ENCODE measurements at regions not wholly inside any gene's neighbourhood (a gene's known extent, or its start where the extent isn't known, plus 50 kb on each side); places are given as distances from the start of the nearest gene placed in this dataset.

DNA sequence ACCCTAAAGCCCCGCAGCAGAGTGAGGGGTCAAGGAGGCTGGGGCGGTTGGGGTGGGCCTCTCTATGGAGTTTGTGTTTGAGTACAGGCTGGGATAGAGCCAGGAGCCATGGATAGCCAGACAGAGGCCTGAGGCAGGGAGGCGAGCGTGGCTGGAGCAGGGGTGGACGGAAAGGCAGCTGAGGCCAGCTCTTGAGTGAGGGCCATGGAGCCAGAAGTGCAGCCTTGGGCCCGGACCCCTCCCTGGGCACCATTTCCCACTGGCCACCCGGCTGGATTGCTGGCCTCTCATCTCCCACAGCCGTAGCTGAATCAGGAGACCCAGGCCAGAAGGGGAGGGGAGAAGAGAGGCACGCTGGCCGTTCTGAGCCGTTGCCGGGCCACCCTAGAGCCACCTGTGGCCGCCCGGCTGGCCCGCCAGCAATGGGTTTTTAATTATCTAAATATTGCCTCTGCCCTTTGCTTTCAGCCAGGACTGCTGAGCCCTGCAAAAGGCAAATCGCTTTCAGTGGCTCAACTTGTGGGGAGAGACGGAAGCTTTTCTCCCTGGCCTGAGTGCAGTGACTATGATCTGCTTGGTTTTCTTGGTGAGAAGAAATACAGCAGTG, 75.2 kb upstream of the GSE1 start:
- ChIA-PET POLR2A (interaction anchor here (0.6 kb wide), 1 partner anchor 183 kb away, joined by 4 read pairs; no protein-coding TSS in a partner anchor), CTCF (no interaction called here)
- in situ Hi-C loops (cut with HindIII; ENCODE audit: low pct_unique_long_range_greater_than_20kb, low sequenced_read_pairs) = no loop called here
- no peaks in the 10 kb centered on the region for H3K27me3 ChIP-seq (ENCODE audit: control insufficient read depth, insufficient read depth, low read length)
- no peaks in the 10 kb centered on the region for H3K36me3 ChIP-seq (ENCODE audit: control insufficient read depth, insufficient read depth, low read length)
- intact Hi-C loops (cut with micrococcal nuclease; ENCODE audit: unreplicated experiment) = no loop called here
- no peak for TF ChIP-seq TCF7L2 (IDR thresholded peaks at IDR 0.05; ENCODE audit: low read depth, low read length)
- no peak for TF ChIP-seq REST (IDR thresholded peaks at IDR 0.05; ENCODE audit: insufficient read depth in 1 of 2, low read depth in 2 of 2, low read length in 1 of 2)
- no peak for TF ChIP-seq POLR2AphosphoS5 (IDR thresholded peaks at IDR 0.05; ENCODE audit: low read depth, low read length)
- TF ChIP-seq CTCF (IDR thresholded peaks at IDR 0.05) = no peak
- no peak for TF ChIP-seq SIN3A (IDR thresholded peaks at IDR 0.05; ENCODE audit: borderline replicate concordance, insufficient read depth, low read depth, low read length)
- peaks cover 6% of the 10 kb centered on the region for H3K4me1 ChIP-seq (ENCODE audit: control insufficient read depth, insufficient read depth, low read length)
- no peak for DNase-seq (ENCODE audit: low read depth, low spot score)
- no peak overlapping the region for H3K27ac ChIP-seq (ENCODE audit: low read length)
- no TSS peak for BruUV-seq (replicated peaks)
- no peaks in the 10 kb centered on the region for H3K9me3 ChIP-seq (ENCODE audit: control insufficient read depth, insufficient read depth, low read depth, low read length)
- no peak overlapping the region for H3K4me3 ChIP-seq (ENCODE audit: low read depth in 2 of 2, low read length in 2 of 2)
- no peak for ATAC-seq

GRCh38 chr16:85539084-85539483, 74.0 kb upstream of the GSE1 start:
- Histone ChIP-seq H3K27me3 (ENCODE audit: control insufficient read depth, insufficient read depth, low read length) (no peaks in the 10 kb centered on the region), H3K27ac (ENCODE audit: low read length) (no peak overlapping the region), H3K4me1 (ENCODE audit: control insufficient read depth, insufficient read depth, low read length) (peaks cover 6% of the 10 kb centered on the region), H3K36me3 (ENCODE audit: control insufficient read depth, insufficient read depth, low read length) (no peaks in the 10 kb centered on the region), H3K9me3 (ENCODE audit: control insufficient read depth, insufficient read depth, low read depth, low read length) (no peaks in the 10 kb centered on the region), H3K4me3 (ENCODE audit: low read depth in 2 of 2, low read length in 2 of 2) (no peak overlapping the region)
- TF ChIP-seq REST (IDR thresholded peaks at IDR 0.05; ENCODE audit: insufficient read depth in 1 of 2, low read depth in 2 of 2, low read length in 1 of 2) (no peak), SIN3A (IDR thresholded peaks at IDR 0.05; ENCODE audit: borderline replicate concordance, insufficient read depth, low read depth, low read length) (no peak), POLR2AphosphoS5 (IDR thresholded peaks at IDR 0.05; ENCODE audit: low read depth, low read length) (no peak), TCF7L2 (IDR thresholded peaks at IDR 0.05; ENCODE audit: low read depth, low read length) (no peak), CTCF (IDR thresholded peaks at IDR 0.05) (no peak)
- DNase-seq (ENCODE audit: low read depth, low spot score) = no peak
- no TSS peak for BruUV-seq (replicated peaks)
- in situ Hi-C loops (cut with HindIII; ENCODE audit: low pct_unique_long_range_greater_than_20kb, low sequenced_read_pairs) (no loop called here), intact Hi-C loops (cut with micrococcal nuclease; ENCODE audit: unreplicated experiment) (no loop called here)
- ChIA-PET CTCF (no interaction called here), POLR2A (no interaction called here)
- ATAC-seq = no peak
